ENCODE measurements at regions not wholly inside any gene's neighbourhood (a gene's known extent, or its start where the extent isn't known, plus 50 kb on each side); places are given as distances from the start of the nearest gene placed in this dataset.
"Not testable (repeated sequence)": the region's sequence is repeated elsewhere in the genome, so short reads cannot be mapped to it uniquely, and the experiment has no call there.

DNA sequence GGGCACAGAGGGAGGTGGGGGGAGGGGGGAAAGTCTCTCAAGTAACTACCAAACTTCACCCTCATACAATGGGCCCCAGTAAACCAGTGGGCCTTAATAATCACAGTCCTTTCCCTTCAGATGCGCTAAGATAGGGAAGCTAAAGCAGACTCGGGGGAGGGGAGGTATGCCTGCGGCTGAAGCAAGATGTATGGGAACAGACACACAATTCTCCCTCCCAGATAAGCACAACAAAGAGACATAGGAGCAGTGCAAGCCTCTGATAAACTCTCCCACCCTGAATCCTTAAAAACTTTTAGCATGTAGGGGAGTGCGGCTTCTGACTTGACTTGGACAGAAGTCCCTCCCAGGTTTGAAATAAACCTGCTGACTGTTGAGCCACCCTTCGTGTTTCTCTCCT, 54.7 kb downstream of the PROP1 start:
- POLR2A ChIA-PET; DNase-seq (ENCODE audit: low read depth, low spot score); CTCF ChIA-PET; H3K4me3 ChIP-seq (ENCODE audit: low read depth, low read length): not testable (repeated sequence)

DNA sequence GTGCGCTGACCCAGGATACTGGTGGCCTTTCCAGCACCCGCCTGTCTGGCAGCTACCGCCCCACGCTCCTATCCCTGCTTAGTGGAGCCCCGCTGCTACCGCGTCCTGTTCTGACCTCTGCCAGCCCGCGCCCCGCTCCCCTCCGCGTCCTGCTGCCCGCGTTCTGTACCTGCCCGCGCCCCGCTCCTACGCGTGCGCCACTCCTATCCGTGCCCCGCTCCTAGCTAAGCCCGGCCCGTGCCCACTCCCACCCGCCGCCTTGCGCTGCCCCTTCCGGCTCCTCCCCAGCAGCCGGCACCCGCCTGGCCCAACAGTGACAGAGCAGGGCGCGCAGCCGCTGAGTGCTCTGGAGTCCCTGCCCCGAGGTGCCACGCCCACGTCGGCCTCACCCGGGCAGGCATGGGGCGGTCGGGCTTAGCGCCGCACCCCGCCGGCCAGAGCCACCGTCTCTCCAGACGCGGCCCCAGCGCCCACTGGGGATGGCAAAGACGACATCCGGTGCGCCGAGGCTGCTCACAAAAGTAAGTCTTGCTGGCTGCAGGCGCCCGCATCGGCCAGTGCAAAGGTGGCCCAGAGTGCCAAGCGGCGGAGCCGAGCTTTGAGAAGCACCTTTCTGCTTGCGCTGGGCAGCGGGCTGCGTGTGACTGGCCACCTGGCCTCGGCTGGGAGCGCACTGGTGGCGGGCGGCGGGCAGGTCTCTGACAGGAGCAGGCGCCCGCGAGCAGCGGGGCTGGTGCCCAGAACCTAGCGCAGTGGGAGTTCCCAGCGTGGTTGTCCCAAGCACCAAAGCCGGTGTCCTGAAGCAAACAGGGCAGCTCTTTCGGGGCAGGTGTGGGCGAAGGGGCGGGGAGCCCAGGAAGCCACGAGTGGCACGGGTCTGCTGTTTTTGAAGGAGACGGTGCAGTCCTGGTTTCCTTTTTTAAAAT, 56.5 kb downstream of the PROP1 start:
- peak overlapping the region; percentile 54 for H3K4me3 ChIP-seq (ENCODE audit: low read depth, low read length)
- CTCF ChIA-PET; DNase-seq (ENCODE audit: low read depth, low spot score); POLR2A ChIA-PET: not testable (repeated sequence)

DNA sequence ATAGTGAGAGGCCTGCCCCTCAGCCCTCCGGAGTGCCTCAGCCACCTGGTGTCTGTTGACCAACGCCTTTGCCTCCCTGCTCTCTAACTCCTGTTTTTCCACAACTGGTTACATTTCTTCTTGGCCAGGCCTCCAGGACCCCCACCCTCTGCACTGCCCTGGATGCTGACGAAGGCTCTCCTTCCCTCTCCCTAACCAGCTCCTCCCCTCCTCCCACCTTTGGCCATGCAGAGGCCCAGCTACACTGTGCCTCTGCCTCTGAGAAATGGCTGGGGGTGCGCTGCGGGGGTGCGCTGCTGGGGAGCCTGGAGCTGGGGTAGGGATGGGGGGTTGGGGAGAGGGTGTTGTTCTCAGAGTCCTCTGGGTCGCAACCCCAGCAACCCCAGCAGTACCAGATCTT, 57.3 kb downstream of the PROP1 start:
- CTCF ChIA-PET; POLR2A ChIA-PET; DNase-seq (ENCODE audit: low read depth, low spot score): not testable (repeated sequence)
- peak overlapping the region; percentile 54 for H3K4me3 ChIP-seq (ENCODE audit: low read depth, low read length)

DNA sequence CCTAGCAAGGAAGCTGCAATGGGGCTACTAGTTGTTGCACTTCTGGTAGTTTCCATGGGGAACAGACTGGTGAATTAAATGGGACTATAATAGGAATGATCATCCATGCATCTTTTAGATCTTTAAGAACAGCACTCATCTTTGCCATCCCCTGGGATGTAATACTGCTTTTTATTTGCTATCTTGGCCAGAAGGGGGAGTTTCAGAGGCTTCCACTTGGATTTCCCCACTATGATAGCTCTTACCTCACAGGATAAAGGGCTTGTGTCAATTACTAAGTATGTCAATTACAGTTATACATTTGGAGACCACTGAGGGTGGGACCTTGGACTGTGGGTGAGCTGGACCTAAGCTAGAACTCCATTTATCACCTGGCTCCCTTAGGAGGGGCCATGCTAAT, 61.8 kb downstream of the PROP1 start:
- DNase-seq (ENCODE audit: low read depth, low spot score); H3K4me3 ChIP-seq (ENCODE audit: low read depth, low read length); POLR2A ChIA-PET; CTCF ChIA-PET: not testable (repeated sequence)

DNA sequence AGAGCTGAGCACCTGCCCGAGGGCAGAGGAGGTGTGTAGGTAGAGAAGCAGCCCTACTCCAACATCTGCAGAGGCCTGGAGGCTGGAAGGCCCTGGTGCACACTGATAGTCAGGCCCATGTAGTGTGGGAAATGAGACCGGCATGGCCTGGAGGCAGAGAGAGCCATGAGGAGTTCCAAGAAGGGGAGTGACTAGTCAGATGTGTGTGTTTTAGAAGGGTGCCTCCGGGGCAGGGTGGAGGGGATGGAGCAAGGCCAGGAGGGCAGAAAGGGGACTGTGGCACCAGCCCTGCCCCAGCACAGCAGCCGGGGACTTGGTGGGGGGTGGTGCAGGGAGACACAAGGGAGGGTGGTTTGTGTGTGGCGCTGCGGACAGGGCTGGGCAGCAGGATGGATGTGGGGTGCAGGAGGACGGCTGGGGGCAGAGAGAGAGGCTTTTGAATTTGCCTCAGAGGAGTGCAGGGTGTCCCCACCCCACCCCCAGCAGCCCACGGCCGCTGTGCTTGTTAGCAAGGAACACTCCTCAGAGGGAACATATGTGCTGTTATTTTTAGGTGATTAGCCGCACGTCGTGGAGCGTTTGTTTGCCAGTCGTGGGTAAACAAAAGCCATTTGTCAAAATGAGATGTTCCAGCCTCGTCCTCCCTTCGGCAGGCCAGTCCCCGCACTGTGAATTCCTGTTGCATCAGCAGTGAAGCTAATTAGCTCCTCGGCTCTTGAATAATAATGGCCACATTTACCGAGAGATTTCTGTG, 65.6 kb downstream of the PROP1 start:
- CTCF ChIA-PET; DNase-seq (ENCODE audit: low read depth, low spot score); H3K4me3 ChIP-seq (ENCODE audit: low read depth, low read length); POLR2A ChIA-PET: not testable (repeated sequence)

DNA sequence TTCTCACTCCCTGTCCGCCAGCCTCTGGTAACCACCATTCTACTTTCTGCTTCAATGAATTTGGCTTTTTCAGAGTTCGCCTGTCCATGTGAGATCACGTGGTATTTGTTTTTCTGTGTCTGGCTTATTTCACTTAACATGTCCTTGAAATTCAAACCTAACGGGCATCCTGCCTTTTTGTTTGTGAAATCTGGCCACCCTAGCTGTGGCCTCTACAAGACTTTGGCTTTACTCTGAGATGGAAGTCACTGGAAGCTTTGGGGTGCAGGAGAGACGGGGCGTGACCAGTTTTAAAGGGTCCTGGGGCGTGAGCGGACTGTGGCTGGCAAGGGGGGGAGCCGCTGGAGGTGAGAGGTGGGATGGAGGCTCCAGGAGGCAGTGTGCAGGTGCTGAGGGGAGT, 66.4 kb downstream of the PROP1 start:
- CTCF ChIA-PET = not testable (repeated sequence)

DNA sequence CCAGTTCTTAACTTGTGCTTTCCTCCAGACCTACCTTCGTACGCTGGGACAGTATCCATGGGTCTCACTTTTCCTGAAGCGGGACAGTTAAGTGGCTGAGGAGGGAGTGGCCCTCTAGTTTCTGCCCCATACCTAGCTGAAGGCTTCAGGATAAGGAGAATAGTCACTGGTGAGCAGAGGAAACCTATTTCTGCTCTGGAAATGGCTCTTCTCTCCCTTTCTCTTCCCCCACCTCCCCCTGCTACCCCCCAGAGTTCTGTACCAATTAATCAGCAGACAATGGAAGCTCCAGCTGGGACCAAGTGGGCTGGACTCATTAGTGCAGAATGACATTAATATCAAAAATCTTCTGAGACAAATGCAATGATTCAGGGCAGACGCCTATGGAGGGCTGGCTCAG, 68.5 kb downstream of the PROP1 start:
- H3K4me3 ChIP-seq (ENCODE audit: low read depth, low read length); CTCF ChIA-PET; POLR2A ChIA-PET; DNase-seq (ENCODE audit: low read depth, low spot score): not testable (repeated sequence)

More for the DNA sequence above, 66.4 kb downstream of the PROP1 start:
- POLR2A ChIA-PET; H3K4me3 ChIP-seq (ENCODE audit: low read depth, low read length); DNase-seq (ENCODE audit: low read depth, low spot score): not testable (repeated sequence)

DNA sequence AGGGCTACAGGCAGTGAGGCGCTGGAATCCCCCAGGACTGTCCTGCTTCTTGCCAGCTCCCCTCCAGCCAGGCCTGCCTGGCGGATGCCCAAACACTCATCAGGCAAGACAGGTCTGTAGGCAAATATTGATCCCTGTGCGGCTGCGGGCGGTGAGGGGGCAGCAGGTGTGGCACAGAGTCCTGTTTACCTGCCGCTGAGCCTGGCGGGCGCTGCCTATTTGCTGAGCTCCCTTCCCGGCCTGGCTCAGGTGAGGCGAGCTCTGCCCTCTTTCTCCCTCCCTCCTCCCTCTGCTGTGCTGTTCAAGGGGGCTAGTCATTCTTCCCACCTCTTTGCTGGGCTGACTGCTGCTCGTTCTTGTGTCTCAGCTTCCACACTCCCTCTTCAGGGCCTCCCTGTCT, 71.5 kb downstream of the PROP1 start:
- DNase-seq (ENCODE audit: low read depth, low spot score); H3K4me3 ChIP-seq (ENCODE audit: low read depth, low read length); POLR2A ChIA-PET; CTCF ChIA-PET: not testable (repeated sequence)

DNA sequence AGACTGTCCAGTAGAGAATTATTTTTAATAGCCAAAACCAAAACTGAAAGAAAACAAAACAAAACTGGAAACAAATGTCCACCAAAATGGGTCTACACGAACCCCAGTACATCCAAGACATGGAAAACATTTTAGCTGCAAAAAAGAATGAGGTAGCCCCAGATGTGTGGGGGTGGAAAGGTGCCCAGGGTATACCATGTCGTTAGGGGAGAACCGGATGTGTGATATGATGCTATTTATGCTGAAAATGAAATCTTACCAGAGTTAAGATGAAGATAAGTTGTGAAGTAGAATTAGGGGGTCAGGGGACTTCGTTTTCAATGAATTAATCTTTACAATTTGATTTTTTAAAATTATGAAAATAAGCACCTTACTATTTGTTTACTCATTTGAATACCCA, 72.2 kb downstream of the PROP1 start:
- POLR2A ChIA-PET; CTCF ChIA-PET; H3K4me3 ChIP-seq (ENCODE audit: low read depth, low read length); DNase-seq (ENCODE audit: low read depth, low spot score): not testable (repeated sequence)

DNA sequence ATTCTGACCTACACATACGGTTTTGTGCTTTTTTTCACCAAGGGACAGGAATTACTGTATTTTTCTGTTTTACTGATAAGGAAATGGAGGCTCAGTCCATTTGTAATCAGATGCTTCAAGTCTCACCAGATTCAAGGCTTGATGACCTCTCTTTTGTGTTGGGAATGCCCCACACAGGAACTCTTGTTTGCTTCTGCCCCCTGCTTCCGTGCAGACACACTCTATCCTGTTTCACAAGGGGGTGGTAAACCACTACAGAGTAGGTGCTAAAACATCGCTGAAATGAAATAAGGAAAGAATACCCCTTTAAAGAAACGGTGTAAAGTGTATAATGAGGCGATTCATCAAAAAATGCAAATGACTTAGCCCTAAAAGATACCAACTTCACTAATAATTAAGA, 72.9 kb downstream of the PROP1 start:
- H3K4me3 ChIP-seq (ENCODE audit: low read depth, low read length); POLR2A ChIA-PET; CTCF ChIA-PET; DNase-seq (ENCODE audit: low read depth, low spot score): not testable (repeated sequence)

DNA sequence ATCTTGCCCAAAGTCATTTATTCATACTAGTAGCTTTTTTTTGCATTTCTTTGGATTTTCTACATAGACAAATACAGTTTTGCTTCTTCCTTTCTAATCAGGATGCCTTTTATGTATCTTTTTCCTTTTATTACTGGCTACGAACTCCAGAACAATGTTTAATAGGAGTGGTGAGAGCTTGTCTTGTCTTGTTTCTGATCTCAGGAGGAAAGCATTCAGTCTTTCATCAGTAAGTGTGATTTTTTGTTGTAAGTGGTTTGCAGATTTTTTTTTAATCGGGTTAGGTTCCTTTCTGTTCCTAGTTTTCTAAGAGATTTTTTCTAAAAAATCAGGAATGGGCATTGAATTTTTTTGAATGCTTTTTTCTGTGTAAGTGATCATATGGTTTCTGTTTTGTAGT, 86.8 kb downstream of the PROP1 start:
- CTCF ChIA-PET = not testable (repeated sequence)

DNA sequence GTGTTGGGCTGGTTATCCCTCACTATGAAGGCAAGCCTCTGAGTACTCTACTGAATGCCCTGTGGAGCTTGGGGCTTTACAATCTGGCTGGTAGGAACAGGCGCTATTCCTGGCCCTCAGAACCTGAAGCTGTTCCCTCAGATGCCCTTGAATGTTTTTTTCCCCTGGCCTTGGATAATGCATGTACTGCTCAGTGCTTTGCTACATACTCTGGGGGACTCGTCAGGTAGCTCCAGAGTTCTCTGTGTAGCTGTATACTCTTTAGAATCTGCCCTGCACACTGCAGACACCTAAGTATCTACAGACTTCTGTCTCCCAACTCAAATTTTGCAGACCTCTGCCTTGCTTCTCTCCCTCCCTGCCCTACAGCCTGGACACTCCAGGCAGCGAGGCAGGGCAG, 93.2 kb downstream of the PROP1 start:
- CTCF ChIA-PET; DNase-seq (ENCODE audit: low read depth, low spot score); POLR2A ChIA-PET; H3K4me3 ChIP-seq (ENCODE audit: low read depth, low read length): not testable (repeated sequence)

More for the DNA sequence above, 86.8 kb downstream of the PROP1 start:
- H3K4me3 ChIP-seq (ENCODE audit: low read depth, low read length); POLR2A ChIA-PET; DNase-seq (ENCODE audit: low read depth, low spot score): not testable (repeated sequence)

DNA sequence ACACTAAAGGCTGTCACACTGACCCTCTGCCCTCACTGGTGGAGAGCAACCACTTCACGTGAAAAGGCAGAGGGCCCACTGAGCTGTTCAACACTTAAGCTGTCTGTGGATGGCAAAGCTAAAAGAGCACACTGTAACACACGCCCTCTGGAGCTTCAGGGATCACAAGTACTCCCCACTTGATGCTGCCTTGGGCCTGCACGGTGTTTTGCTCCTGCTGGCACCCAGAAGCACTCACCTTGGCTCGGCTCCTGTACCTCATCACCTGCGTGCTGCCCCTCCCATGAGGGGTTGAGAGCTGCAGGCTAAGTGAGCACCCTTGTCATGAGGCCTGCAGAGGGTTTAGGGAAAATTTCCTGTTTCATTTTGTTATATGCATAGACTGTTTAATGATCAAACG, 96.0 kb downstream of the PROP1 start:
- H3K4me3 ChIP-seq (ENCODE audit: low read depth, low read length); POLR2A ChIA-PET; DNase-seq (ENCODE audit: low read depth, low spot score); CTCF ChIA-PET: not testable (repeated sequence)

DNA sequence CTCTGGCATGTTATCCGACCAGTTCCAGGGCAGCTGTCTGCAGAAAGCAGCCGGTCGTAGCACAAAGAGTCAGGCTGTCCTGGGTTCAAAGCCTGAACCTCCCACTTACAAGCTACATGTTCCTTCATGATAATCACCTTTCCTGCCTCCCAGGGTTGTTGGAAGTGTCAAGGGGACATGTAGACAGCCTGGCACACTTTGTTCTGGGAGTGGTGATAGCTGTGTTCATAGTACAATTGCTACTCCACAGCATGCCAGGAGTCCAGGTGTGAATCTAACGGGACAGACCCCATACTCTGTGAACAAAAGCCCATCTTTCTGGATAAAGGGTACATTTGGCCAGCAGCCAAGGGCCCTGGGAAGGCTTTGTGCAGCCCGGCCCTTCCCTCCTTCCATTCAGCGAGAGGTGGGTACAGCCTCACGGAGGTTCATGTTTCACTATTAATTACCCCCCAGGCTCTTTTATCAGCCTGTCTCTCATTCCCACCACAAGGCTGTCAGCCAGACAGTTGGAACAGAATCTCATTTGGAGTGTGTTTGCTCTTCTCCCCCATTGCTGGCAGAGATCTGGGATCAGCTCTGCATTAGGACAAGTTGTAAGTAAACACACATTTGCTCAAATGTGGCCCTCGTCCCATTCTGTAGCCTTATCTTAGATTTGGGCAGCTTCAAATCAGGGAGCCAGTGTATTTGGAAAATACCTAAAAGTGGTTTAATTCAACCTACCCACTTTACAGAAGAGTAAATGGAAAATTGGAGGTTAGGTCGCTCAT, 101.2 kb downstream of the PROP1 start:
- CTCF ChIA-PET, POLR2A ChIA-PET: not testable (repeated sequence)

DNA sequence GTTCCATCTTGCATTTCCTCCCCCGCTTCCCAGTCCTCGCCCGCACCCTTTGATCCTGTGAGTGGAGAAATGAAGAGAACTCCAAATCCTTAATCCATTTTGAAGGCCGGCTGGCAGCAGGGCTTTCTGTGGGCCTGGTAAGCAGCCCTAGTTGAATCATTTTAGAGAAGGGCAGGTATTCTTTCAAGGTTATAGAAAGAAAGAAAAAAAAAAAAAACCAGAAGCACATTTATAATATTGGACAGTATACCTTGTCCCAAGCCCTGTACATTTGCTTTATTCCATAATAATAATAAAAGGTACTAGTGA, 103.7 kb downstream of the PROP1 start:
- POLR2A ChIA-PET; DNase-seq (ENCODE audit: low read depth, low spot score); CTCF ChIA-PET; H3K4me3 ChIP-seq (ENCODE audit: low read depth, low read length): not testable (repeated sequence)

More for the DNA sequence above, 101.2 kb downstream of the PROP1 start:
- not testable (repeated sequence) for DNase-seq (ENCODE audit: low read depth, low spot score); H3K4me3 ChIP-seq (ENCODE audit: low read depth, low read length)

DNA sequence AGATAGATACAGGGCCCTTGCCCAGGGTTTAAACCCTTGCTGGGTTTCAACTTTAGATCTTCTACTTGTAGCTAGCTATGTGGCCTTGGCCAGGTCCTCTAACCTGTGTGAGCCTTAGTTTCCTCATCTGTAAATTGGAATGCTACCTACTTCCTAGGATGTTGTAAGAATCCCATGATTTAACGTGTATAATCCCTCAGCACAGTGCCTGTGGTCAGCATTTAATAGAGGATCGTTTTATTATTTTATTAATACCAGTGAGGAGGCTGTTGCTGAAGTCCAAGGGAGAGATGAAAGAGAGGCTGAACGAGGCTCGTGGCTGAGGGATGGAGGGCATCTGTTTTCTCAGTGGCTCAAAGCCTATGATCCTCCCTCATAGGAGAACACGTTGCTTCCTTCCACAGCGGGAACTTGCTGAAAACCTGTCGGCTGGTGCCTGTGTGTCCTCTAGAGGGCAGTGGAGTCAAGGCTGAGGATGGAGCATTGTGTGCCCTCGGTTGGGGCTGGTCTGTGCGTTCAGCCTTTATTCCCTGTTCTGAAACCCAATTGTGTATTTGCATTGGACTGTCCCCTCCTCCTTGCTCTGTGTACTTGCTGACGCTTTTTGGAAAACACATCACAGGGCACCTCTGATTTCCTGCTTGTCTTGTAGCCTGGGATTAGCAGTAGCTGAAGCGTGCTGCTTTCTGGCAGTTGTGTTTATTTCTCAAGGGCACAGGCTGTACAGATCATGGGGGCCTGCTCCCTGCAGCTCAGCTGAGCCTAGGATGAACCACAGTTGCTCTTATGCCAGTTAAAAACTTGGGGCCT, 104.3 kb downstream of the PROP1 start:
- POLR2A ChIA-PET; DNase-seq (ENCODE audit: low read depth, low spot score); H3K4me3 ChIP-seq (ENCODE audit: low read depth, low read length): not testable (repeated sequence)
- CTCF ChIA-PET = interaction anchor here (0.5 to 1.1 kb wide), 6 partner anchors 165 to 271 kb away, joined by 3 to 4 read pairs (median 3); no protein-coding TSS in a partner anchor
